GM21447 (cell line): ENCODE measurements at regions not wholly inside any gene's neighbourhood (a gene's known extent, or its start where the extent isn't known, plus 50 kb on each side); places are given as distances from the start of the nearest gene placed in this dataset.
"Not testable (repeated sequence)": the region's sequence is repeated elsewhere in the genome, so short reads cannot be mapped to it uniquely, and the experiment has no call there.

Experiments used
- ATAC-seq: cut with Tn5 transposase; IDR thresholded peaks from one replicate; pipeline ENCODE4 v1.9.1; 2021; ENCODE audit not compliant: unreplicated experiment

DNA sequence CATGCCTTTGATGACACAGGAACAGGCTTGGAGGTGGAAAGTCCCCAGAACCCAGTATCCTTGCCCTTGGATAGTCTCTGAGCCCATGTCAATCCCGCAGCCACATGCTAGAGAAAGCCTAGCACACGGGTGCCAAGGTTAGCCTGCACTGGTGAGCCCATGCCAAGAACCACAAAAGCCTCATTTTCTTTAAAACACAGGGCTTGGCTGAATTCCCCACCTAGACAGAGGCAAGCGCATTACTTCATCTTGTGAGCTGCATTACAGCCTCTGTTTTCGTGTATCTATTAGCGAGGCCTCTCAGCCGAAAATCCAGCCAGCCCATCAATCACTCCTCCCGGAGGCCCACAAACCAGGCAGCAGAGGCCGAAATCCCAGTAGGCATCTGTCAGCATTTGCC is 314.9 kb upstream of the AUTS2 start:
- no peak for ATAC-seq

DNA sequence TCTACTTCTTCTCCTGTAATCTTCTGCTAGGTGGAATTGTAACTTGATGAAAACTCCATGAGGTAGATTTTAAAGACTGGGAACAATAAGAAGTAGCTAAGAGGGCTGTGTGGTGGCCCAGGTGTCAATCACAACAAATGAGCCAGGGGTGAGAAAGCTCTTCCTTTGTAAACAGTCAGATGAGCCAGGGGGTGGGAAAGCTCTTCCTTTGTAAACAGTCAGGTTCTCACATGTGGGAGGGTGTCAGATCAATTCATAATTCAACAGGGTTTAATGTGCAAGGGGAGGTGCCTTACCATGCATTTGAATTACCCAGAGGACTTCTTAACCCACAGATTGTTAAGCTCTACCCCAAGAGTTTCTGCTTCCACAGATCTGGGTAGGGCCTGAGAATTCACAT is 312.4 kb upstream of the AUTS2 start:
- no peak for ATAC-seq

DNA sequence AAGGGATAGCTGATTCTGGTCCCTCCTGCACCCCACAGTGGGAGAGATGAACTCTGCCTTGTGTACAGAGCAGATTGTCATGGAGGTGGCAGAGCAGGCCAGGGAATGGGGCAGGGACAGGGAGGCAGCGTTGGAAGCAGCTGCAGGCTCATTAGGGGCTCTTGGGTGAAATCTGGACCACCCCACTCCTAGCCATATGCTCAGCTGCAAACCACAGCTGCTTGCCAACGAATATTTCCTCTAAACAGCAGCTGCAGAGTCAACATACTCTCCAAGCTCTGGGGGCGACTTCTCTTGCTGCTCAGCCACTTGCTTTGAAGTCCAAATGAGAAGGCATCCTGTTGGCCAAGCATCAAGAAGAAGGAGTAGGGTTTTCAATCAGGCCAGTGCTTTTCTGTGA is 302.3 kb upstream of the AUTS2 start:
- ATAC-seq, result no peak

DNA sequence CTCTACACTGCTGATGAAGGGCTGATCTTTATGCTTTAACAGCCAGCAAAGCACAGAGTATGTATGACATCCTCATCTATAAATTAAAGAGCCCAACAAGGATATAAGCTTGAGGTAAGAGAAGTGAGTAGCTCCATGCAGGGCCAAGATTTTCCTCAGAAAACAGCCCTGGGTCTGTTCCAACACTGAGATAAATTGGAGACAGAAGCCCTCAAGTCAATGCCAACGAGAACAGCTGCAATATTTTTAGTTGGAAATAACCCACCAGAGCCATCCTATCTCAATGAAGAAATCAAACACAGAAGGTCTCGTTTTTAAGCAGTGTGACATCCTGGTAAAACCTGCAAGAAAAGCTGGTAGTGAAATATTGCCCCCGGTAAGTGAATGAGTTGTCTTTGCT is 297.0 kb upstream of the AUTS2 start:
- ATAC-seq, result no peak

DNA sequence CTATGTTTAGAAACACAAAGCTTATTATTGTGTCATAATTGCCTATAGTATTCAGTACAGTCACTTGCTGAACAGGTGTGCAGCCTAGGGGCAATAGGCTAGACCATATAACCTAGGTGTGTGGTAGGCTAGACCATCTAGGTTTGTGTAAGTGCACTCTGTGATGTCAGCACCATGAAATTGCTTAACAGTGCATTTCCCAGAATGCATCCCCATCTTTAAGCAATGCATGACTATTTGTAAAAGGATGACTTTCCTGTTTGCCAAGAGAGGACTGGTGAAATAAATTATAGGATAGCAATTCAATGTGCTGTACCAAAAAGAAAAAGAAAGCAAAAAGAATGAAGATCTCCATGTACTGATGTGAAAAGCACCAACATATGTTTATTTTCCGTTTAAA is 288.7 kb upstream of the AUTS2 start:
- ATAC-seq, result no peak

DNA sequence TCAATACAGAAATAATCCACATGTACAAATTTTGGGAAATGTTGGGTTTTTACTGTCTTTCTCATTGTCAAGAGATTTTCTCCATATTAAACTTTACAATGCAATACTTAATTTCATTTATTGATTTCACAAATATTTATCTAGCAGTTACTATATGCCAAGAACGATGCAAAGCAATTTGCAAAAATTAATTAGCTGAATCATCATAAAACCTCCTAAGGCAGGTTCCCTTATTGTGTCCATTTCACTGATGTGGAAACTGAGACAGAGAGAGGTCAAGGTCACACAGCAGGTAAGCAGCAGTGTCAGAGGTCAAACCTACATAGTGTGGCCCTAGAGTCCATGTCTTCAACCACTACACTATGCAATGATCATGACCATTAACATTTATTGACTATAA is 286.8 kb upstream of the AUTS2 start:
- ATAC-seq, result no peak

DNA sequence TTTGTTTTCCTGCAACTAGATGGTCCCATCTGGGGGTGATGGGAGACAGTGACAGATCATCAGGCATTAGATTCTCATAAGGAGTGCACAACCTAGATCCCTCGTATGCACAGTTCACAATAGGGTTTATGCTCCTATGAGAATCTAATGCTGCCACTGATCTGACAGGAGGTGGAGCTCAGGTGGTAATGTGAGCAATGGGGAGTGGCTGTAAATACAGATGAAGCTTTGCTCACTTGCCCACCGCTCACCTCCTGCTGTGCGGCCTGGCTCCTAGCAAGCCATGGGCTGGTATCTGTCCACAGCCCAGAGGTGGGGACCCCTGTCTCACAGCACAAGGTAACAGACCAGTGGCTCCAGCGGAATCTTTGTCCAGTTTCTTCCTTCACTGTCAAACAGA is 284.4 kb upstream of the AUTS2 start:
- not testable (repeated sequence) for ATAC-seq

DNA sequence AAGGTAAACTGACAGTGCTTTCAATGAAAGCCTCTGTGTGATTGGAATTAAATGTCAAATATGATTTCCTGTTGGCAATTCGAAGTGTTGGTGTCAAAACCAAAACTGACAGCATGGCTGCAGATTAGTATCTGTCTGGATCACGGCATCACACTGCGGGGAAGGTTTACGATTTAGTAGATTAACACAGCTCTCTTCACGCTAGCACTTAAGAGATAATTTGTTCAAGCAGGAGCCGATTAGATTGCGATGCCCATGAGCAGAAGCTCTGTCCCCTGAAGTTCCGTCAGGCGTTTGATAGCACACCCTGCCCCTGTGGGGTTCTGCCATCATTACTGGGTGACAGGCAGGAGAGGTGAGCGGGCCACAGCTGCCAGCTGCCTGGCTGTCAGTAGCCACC is 279.5 kb upstream of the AUTS2 start:
- ATAC-seq, result no peak

DNA sequence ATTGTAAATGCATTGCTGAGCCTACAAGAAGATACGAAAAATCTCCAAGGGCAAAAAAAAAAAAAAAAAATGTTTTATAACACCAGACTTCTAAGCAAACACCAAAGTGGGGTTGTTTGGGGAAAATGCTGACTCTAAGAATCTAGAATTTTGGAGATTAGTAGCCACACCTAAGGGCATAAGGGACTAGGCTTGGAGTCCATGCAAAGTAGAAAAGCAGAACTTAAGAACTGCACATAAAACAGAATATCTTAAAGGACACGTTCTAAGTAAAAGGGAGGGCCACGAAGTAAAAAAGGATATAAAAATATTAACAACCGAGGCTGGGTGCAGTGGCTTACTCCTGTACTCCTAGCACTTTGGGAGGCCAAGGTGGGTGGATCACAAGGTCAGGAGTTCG is 269.8 kb upstream of the AUTS2 start:
- ATAC-seq, result no peak

DNA sequence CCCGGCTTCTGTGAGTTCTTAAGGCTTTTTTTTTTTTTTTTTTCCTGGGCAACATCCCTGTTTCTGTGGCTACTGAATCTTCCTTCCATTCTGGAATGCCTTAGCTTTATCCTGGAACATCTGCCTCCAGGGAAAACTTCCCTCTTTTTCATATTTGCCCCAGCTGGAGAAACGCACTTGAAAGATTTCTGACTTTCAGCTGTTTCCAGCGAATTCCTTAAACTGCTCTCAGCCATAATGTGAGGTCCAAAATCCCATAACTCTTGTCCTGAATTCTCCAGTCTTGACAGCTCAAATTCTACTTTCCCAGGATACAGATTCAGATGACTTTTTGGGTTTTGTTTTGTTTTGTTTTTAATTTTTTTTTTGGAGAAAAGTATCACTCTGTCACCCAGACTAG is 263.6 kb upstream of the AUTS2 start:
- ATAC-seq, result no peak

DNA sequence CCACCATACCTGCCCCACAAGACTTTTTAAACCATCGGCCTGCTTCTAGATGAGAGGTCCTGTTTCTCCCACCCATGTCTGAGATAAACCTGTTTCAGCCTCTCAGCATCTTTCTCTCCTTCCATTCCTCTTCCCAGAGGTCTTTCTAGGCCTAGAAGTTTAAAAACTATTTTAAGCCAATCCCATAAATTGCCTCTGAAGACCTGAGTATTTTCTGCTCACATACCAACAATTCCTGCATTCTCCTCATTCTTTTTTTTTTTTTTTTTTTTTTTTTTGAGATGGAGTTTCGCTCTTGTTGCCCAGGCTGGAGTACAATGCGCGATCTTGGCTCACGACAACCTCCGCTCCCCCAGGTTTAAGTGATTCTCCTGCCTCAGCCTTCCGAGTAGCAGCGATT is 262.9 kb upstream of the AUTS2 start:
- no peak for ATAC-seq

DNA sequence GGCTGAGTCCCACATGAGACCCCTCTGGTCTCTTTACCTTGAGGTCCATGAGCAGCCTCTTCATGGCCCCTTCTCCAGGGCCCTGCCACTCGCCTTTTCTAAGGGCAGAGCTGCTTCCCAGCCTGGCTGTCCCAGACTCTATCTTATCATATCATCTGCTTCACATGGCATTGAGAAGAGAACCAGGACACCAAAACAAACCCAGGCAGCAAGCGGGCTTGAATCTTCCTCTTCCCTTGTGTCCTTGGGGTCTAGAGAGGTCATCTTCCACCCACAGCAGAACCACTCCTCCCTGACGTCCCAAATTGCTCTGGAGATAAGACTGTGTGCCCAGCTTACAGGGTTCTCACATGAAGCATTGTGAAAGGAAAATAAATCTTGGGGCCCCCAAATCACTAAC is 261.3 kb upstream of the AUTS2 start:
- no peak for ATAC-seq

DNA sequence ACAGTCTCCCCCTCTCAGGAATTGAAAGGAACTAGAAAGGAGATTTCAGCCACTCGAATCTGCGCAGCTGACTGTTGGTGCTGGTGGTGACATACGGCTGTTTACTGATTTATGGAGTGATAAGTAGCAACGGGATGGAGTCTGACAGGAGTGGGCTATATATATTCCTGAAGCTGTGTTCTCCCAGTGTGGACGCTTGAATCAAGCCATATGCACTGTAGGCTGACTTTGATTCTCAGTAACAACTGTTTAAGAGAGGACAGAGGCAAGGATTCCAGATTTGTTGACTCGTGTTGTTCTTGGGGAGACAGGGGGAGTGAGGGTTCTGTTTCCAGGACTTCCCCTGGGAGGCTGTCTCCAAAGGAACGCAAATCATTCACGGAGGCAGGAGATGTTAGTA is 260.1 kb upstream of the AUTS2 start:
- ATAC-seq, result no peak

DNA sequence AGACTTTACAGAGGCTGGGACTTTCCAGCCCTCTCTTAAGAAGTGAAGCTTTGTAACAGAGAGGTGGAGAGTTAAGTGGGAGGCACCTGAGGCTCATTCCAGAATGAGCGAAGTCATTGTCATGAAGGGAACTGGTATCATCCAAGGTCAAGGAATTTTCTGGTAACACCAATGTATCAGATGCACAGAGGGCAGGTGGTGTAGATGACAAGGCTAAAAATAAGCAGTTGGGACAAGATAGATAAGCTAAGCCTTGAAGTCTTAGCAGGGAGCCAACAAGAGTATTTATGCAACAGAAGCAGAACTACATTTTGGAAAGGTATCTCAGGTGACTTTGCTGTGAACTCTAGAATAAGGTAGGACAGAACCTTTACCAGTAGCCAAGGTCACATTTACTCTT is 257.0 kb upstream of the AUTS2 start:
- ATAC-seq, result no peak

DNA sequence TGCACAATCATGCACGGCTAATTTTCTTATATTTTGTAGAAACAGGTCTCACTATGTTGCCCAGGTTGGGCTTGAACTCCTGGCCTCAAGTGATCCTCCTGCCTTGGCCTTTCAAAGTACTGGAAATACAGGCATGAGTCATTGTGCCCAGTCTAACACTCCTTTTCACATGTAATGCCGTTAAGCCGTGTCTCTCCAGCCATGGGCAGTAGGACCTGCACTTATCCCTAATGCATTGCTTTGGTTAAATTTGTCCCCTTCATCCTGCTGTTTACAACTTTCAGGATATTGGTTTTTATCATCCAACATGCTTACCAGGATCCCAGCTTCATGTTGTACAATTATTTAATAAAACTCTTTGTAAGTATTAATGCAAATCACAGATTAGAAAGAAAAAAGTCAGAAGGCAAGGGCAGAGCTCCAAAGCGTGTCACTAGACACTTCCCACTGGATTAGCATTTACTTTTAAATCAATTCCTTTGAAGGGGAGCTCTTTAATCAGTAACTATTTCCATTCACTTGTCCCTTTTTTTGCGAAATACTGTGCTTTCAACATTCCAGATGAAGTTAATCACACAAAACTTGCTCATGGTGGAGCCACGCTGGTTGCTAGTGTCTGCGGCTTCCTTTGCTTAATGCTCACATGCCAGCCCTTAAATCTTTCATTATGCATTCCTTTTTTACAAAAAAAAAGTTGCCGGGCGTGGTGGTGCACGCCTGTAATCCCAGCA is 256.0 kb upstream of the AUTS2 start:
- ATAC-seq, result no peak

DNA sequence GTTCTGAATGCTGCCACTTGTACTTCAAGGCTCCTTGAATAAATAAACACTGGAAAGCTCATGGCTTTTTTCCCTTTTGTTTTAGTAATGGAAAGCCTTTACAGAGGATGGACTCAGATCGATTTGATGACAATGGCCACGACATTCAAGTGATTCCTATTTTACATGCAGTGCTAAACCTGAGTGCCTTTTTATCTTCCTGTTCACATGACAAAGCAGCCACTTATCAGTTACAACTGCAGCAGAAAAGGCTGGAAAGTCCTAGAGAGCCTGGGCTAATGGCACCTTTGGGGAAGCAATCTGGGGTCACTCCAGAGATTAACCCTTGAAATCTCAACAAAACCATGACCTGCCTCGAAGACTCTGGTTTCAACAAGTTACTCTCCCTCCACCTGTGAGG is 249.0 kb upstream of the AUTS2 start:
- no peak for ATAC-seq

DNA sequence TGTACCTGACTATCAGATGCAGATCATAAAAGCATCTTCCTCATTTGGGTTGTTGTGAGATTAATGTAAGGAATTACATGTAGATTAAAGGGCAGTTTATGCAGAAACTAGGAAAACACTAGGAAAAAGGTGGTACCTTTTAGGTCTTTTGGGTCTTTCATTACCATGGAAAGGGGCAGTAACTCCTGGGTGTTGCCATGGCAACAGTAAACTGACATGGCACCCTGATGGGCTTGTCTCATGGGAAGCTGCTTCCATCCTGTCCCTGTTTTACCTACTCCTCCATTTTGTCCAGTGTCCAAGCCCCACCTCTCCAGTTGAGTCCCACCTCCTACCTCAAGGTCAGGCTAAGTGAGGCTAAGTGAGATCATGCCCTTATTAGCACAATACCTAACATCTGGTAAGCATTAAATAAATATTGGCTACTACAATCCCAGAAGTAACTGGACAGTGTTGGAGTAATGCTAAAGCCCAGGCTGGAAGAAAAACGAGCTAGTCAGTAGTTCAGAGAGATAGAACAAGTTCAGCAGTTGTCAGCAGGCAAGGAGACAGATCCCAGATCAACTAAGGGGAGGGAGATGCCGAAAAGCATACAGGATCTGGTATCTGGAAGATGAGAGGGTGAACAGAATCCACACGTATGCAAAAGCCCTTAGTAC is 240.0 kb upstream of the AUTS2 start:
- ATAC-seq, result no peak

DNA sequence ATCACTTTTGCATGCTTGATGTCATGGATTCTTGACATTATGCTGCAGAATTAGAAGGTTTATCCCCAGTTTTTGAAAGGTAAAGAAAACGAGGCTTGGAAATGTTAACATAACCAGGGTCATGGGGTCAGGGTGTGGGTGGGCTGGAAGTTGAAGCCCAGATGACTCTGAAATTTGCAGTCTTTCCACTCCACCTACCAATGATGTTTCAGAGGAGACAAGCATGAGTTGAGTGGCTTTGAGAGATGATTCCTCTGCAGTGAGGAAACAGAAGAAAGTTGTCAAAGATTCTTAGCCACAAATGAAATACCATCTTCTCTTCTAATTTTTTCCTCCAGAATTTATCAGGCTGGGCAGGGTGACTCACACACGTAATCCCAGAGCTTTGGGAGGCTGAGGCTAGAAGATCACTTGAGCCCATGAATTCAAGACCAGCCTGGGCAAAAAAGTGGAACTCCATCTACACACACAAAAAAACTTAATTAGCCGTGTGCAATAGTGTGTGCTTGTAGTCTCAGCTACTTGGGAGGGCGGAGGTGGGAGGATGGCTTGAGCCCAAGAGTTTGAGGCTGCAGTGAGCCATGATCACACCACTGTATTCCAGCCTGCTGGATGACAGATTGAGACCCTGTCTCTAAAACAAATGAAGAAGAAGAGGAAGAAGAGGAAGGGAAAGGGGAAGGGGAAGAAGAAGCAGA is 239.1 kb upstream of the AUTS2 start:
- ATAC-seq, result no peak

DNA sequence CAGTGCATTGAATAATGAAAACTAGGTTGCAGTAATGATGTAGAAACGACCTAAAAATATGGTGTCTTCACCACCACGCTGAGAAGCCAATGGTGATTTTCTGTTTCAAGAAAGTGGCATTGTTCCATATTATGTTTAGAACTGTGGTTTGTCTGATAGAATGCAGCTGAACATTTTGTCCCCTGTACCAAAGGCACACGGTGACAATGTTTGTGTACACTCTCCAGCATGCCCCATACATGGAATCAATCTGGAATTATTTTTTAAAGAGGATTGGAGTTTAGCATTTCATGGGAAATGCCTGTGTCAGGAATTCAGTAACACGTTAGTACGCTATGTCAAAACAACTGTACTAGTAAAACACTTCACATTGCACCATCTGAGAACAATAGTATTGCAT is 237.4 kb upstream of the AUTS2 start:
- ATAC-seq, result no peak

DNA sequence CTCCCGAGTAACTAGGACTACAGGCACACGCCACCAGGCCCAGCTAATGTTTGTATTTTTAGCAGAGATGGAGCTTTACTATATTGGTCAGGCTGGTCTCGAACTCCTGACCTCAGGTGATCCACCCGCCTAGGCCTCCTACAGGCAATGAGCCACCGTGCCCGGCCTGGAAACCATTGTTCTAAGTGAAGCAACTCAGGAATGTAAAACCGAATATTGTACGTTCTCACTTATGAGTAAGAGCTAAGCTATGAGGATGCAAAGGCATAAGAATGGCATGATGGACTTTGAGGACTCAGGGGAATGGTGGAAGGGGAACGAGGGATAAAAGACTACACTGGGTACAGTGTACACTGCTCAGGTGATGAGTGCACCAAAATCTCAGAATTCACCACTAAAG is 235.1 kb upstream of the AUTS2 start:
- ATAC-seq, result no peak

DNA sequence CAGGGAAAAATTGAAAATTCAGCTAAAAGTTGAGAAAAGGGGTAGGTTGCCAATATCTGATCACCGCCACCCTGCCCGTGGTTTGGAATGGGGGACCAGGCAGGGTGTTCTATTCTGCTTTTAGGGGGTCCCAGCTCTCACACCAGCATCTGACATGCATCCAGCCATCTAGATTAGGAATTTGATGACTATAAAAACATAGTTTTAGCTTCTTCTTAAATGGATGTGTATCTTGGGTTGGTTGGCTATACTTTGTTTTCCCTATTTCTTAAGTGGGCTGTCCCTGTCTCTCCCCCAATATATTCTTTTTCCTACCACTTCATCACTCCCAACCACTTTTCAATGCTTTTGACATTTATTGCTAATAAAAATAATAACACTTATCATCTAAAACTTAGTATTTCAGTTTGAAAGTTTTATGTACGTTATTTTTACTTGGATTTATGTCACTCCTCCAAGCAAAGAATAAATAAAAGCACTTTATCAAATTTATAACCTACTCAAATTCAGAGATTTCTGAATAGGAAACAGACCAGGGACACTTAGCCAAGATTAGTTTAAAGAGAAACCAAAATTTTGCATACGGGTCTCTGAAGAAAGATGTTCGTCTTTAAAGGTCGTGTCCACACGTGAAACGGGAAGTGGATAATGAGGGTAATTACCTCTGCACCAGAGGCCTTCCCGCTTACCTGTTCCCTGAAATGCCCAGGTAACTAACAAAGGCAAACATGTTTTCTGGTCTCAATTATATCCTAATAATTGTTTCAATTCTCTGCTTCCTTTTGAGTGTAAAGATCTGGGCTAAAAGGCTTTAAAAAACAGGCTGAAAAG is 233.2 kb upstream of the AUTS2 start:
- ATAC-seq, result no peak
